ENCODE measurements at regions not wholly inside any gene's neighbourhood (a gene's known extent, or its start where the extent isn't known, plus 50 kb on each side); places are given as distances from the start of the nearest gene placed in this dataset.

- Mint-ChIP-seq H3K27ac (no peak overlapping the region), H3K9me3 (no peaks in the 10 kb centered on the region), H3K27me3 (no peaks in the 10 kb centered on the region), H3K4me3 (no peak overlapping the region), H3K4me1 (ENCODE audit: low read depth) (no peaks in the 10 kb centered on the region), H3K36me3 (ENCODE audit: low read depth) (no peaks in the 10 kb centered on the region)
- intact Hi-C loops (cut with micrococcal nuclease), result no loop called here
Measured at GRCh38 chr5:2201421-2201820, 318.7 kb upstream of the IRX4 start.

GRCh38 chr5:2201011-2201410 lies 318.3 kb upstream of the IRX4 start:
- Mint-ChIP-seq H3K4me1 (ENCODE audit: low read depth) (no peaks in the 10 kb centered on the region), H3K9me3 (peaks cover 3% of the 10 kb centered on the region), H3K4me3 (no peak overlapping the region), H3K27me3 (no peaks in the 10 kb centered on the region), H3K27ac (no peak overlapping the region), H3K36me3 (ENCODE audit: low read depth) (no peaks in the 10 kb centered on the region)
- intact Hi-C loops (cut with micrococcal nuclease), result no loop called here

DNA sequence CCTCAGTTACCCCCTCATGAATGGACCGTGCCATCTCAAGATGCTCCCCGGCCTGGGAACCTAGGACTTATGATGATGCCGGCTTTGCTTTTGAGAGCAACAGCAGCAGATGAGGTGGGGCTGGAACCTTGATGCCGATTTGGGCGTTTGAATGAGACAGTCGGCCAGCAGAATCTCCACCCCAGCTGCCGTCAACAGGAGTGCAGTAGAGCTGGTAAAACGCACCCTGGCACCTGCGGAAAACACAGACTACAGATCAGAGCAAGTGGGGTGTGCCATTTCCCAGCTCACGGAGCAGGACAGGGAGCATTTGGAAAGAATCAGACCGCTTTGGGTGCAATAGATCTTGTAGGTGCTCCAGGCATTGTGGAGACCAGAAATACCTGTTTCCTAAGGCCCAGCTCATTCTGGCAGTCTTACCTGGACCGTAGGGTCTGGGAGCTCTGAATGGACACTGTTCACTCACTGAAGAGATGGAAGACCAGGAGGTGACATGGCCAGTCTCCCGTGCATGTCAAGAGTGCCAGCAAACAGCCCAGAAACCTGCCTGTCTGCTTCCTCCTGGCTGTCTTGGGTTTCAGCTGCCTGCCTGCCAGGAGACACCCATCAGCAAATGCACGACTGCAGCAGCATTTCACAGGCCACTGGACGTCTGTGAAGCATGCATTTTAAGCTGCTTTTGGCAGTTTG lies 317.7 kb upstream of the IRX4 start:
- no peak overlapping the region for H3K27ac Mint-ChIP-seq
- no peaks in the 10 kb centered on the region for H3K4me1 Mint-ChIP-seq (ENCODE audit: low read depth)
- no peaks in the 10 kb centered on the region for H3K27me3 Mint-ChIP-seq
- no peaks in the 10 kb centered on the region for H3K36me3 Mint-ChIP-seq (ENCODE audit: low read depth)
- no peak overlapping the region for H3K4me3 Mint-ChIP-seq
- peaks cover 9% of the 10 kb centered on the region for H3K9me3 Mint-ChIP-seq
- intact Hi-C loops (cut with micrococcal nuclease), result no loop called here

GRCh38 chr5:2199697-2200096 lies 317.0 kb upstream of the IRX4 start:
- Mint-ChIP-seq H3K9me3 (peaks cover 12% of the 10 kb centered on the region), H3K27me3 (no peaks in the 10 kb centered on the region)

GRCh38 chr5:2196989-2197619 lies 314.4 kb upstream of the IRX4 start:
- H3K9me3 Mint-ChIP-seq, result peaks cover 12% of the 10 kb centered on the region
- H3K27ac Mint-ChIP-seq, result no peak overlapping the region
- no peaks in the 10 kb centered on the region for H3K36me3 Mint-ChIP-seq (ENCODE audit: low read depth)
- no peak overlapping the region for H3K4me3 Mint-ChIP-seq
- no peaks in the 10 kb centered on the region for H3K4me1 Mint-ChIP-seq (ENCODE audit: low read depth)
- intact Hi-C loops (cut with micrococcal nuclease), result no loop called here
- no peaks in the 10 kb centered on the region for H3K27me3 Mint-ChIP-seq

More at GRCh38 chr5:2199697-2200096, 317.0 kb upstream of the IRX4 start:
- H3K36me3 Mint-ChIP-seq (ENCODE audit: low read depth), result no peaks in the 10 kb centered on the region
- intact Hi-C loops (cut with micrococcal nuclease), result no loop called here
- H3K4me3 Mint-ChIP-seq, result no peak overlapping the region
- H3K4me1 Mint-ChIP-seq (ENCODE audit: low read depth), result no peaks in the 10 kb centered on the region
- H3K27ac Mint-ChIP-seq, result no peak overlapping the region

DNA sequence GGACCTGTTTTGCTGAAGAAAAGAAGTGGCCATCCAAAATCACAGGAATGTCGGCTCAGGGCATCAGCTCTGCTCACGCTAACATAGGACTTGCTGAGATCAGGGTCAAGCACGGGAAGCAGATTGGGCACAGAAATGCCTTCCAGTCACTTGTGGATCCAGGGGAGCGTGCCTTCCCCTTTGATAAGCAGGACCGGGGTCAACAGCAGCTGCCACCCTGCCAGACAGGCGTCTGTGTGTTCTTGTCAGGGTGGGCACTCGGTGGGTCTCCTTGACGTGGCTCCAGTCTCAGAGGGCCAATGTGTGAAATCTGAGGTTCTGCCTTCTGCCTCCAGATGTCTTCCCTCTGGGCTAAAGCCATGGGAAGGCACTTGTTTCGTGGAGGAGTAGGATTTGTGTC lies 313.7 kb upstream of the IRX4 start:
- intact Hi-C loops (cut with micrococcal nuclease), result no loop called here
- Mint-ChIP-seq H3K4me1 (ENCODE audit: low read depth) (no peaks in the 10 kb centered on the region), H3K4me3 (no peak overlapping the region), H3K27ac (no peak overlapping the region), H3K9me3 (peaks cover 12% of the 10 kb centered on the region), H3K36me3 (ENCODE audit: low read depth) (no peaks in the 10 kb centered on the region), H3K27me3 (no peaks in the 10 kb centered on the region)

DNA sequence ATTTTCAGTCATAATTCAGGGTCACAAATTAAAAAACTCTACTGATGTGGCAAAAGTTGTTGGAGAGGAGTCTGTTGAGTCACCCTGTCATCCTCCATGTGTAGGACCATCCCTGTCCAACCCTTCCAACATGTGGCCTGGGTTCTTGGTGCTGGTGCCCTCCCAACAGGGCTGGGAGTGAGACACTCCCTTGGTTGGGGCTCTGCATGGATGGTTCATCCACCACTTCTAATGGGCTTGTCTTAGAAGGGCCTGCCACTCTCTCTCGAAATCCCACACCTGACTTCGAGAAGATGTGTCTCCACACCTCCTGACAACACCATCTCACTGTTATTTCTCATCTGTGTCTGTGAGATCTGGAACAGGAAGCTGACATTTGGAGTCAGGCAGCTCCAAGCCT lies 312.2 kb upstream of the IRX4 start:
- no peaks in the 10 kb centered on the region for H3K36me3 Mint-ChIP-seq (ENCODE audit: low read depth)
- no peak overlapping the region for H3K4me3 Mint-ChIP-seq
- peaks cover 12% of the 10 kb centered on the region for H3K9me3 Mint-ChIP-seq
- intact Hi-C loops (cut with micrococcal nuclease), result no loop called here
- H3K4me1 Mint-ChIP-seq (ENCODE audit: low read depth), result no peaks in the 10 kb centered on the region
- no peak overlapping the region for H3K27ac Mint-ChIP-seq
- H3K27me3 Mint-ChIP-seq, result no peaks in the 10 kb centered on the region

GRCh38 chr5:2194236-2194555 lies 311.5 kb upstream of the IRX4 start:
- Mint-ChIP-seq H3K9me3 (peaks cover 12% of the 10 kb centered on the region), H3K27me3 (no peaks in the 10 kb centered on the region), H3K27ac (no peak overlapping the region), H3K4me1 (ENCODE audit: low read depth) (no peaks in the 10 kb centered on the region), H3K36me3 (ENCODE audit: low read depth) (no peaks in the 10 kb centered on the region), H3K4me3 (no peak overlapping the region)
- intact Hi-C loops (cut with micrococcal nuclease), result no loop called here

DNA sequence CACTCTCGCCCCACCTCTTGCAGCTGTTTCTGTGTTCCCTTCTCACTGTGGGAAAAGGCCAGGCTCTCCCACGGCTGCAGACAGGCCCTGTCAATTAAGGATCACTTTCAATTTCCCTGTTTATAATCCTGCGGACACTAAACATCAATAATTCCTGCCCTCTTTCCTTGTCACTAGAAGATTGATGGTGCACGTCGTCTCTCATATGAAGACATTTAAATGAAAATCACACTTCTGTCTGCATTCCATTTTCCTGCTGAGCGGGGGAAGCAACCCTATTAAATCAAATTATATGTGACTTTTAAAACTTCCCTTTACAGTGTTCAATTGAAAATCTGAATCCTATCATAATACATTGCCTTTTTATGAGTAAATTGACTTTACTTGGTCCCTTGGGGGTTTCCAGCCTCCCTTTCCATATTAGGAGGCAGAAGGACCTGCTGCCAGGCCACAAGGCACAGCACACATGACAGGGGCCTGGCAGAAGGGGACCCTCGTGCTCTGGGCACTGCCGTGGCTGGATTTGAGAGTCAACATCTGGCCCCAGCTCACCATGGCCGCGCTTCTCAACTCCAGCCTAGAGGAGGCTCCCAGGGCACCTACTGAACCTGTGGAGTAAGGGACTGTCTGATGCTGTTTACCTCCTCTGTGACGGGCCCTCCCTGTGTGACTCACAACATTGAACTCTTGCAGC lies 311.0 kb upstream of the IRX4 start:
- H3K36me3 Mint-ChIP-seq (ENCODE audit: low read depth), result no peaks in the 10 kb centered on the region
- H3K4me3 Mint-ChIP-seq, result no peak overlapping the region
- no peaks in the 10 kb centered on the region for H3K27me3 Mint-ChIP-seq
- intact Hi-C loops (cut with micrococcal nuclease), result no loop called here
- H3K27ac Mint-ChIP-seq, result no peak overlapping the region
- no peaks in the 10 kb centered on the region for H3K4me1 Mint-ChIP-seq (ENCODE audit: low read depth)
- peaks cover 12% of the 10 kb centered on the region for H3K9me3 Mint-ChIP-seq

GRCh38 chr5:2193142-2193541 lies 310.4 kb upstream of the IRX4 start:
- no peak overlapping the region for H3K27ac Mint-ChIP-seq
- H3K4me1 Mint-ChIP-seq (ENCODE audit: low read depth), result no peaks in the 10 kb centered on the region
- H3K27me3 Mint-ChIP-seq, result no peaks in the 10 kb centered on the region
- no peaks in the 10 kb centered on the region for H3K36me3 Mint-ChIP-seq (ENCODE audit: low read depth)
- H3K9me3 Mint-ChIP-seq, result peaks cover 12% of the 10 kb centered on the region
- H3K4me3 Mint-ChIP-seq, result no peak overlapping the region
- intact Hi-C loops (cut with micrococcal nuclease), result no loop called here

DNA sequence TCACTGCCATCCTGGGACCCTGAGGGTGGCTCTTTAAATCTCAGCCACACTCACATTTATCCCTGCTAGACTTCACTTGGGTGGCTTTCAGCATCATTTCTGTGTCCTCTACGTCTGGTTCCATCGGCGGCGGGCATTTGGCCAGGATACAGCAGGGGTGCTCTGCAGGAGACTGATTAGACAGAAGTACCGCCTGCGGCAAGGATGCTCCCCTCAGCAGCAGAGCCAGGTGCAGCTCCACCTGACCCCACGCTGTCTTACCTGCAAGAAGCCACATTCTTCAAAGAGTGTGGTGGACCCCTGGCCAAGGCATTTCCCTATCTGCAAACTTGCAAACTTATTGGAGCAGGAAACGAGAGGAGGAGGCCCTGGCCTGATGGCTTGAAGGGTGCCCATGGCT lies 309.8 kb upstream of the IRX4 start:
- intact Hi-C loops (cut with micrococcal nuclease), result no loop called here
- H3K27ac Mint-ChIP-seq, result no peak overlapping the region
- H3K4me1 Mint-ChIP-seq (ENCODE audit: low read depth), result no peaks in the 10 kb centered on the region
- no peak overlapping the region for H3K4me3 Mint-ChIP-seq
- H3K9me3 Mint-ChIP-seq, result peaks cover 12% of the 10 kb centered on the region
- H3K36me3 Mint-ChIP-seq (ENCODE audit: low read depth), result no peaks in the 10 kb centered on the region
- H3K27me3 Mint-ChIP-seq, result no peaks in the 10 kb centered on the region

DNA sequence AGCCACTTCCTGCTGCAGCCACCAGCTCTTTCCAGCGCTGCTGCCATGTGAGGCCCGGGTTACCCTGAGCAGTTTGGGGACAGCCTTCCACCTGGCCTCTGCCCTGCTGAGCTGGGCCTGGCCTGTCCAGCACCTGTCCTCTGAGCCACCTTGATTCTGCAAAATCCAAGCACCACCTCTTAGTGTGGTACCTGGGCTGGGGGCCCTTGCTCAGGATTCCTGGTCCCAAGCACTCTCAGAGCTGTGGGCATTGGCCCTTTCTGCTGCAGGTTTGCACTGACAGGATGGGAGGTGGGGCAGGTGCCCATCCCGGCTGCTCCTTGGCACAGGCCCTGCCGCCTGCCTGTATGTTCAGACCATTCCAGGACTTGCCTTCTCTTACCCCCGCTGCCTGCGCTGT lies 309.2 kb upstream of the IRX4 start:
- Mint-ChIP-seq H3K36me3 (ENCODE audit: low read depth) (no peaks in the 10 kb centered on the region), H3K27ac (no peak overlapping the region), H3K9me3 (peaks cover 12% of the 10 kb centered on the region), H3K4me3 (no peak overlapping the region), H3K4me1 (ENCODE audit: low read depth) (no peaks in the 10 kb centered on the region), H3K27me3 (no peaks in the 10 kb centered on the region)
- intact Hi-C loops (cut with micrococcal nuclease), result no loop called here

GRCh38 chr5:2190549-2190948 lies 307.8 kb upstream of the IRX4 start:
- no peak overlapping the region for H3K27ac Mint-ChIP-seq
- H3K9me3 Mint-ChIP-seq, result peaks cover 5% of the 10 kb centered on the region
- no peaks in the 10 kb centered on the region for H3K27me3 Mint-ChIP-seq
- no peak overlapping the region for H3K4me3 Mint-ChIP-seq
- H3K36me3 Mint-ChIP-seq (ENCODE audit: low read depth), result no peaks in the 10 kb centered on the region
- no peaks in the 10 kb centered on the region for H3K4me1 Mint-ChIP-seq (ENCODE audit: low read depth)
- intact Hi-C loops (cut with micrococcal nuclease), result no loop called here

GRCh38 chr5:2188661-2189060 lies 305.9 kb upstream of the IRX4 start:
- Mint-ChIP-seq H3K4me1 (ENCODE audit: low read depth) (no peaks in the 10 kb centered on the region), H3K27me3 (peaks cover 2% of the 10 kb centered on the region), H3K9me3 (no peaks in the 10 kb centered on the region), H3K36me3 (ENCODE audit: low read depth) (no peaks in the 10 kb centered on the region), H3K27ac (no peak overlapping the region), H3K4me3 (no peak overlapping the region)
- intact Hi-C loops (cut with micrococcal nuclease), result no loop called here

DNA sequence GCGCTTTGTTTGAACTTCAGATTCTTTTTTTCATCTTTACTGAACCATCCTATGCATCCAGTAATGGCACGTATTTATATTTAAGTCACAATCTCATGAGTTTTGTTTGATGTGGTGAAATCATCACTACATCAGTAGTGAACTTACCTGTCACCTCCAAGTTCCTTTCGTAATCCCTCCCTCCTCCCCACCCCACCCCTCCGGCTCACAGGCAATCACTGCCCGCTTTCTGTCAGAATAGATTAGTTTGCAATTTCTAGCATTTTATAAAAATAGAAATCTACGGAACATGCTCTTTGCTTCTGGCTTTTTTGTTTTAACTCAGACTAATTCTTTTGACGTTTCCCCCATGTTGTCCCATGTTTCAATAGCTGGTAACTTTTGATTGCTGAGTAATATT lies 305.4 kb upstream of the IRX4 start:
- Mint-ChIP-seq H3K9me3 (no peaks in the 10 kb centered on the region), H3K4me1 (ENCODE audit: low read depth) (no peaks in the 10 kb centered on the region), H3K27me3 (peaks cover 2% of the 10 kb centered on the region), H3K4me3 (no peak overlapping the region), H3K27ac (no peak overlapping the region), H3K36me3 (ENCODE audit: low read depth) (no peaks in the 10 kb centered on the region)
- intact Hi-C loops (cut with micrococcal nuclease), result no loop called here
